Central memory CD8-positive, alpha-beta T cell (primary cell): ENCODE measurements at regions not wholly inside any gene's neighbourhood (a gene's known extent, or its start where the extent isn't known, plus 50 kb on each side); places are given as distances from the start of the nearest gene placed in this dataset.

Source experiments
- ATAC-seq: fragments of 150-1000 bp; cut with Tn5 transposase; replicated peaks from 2 replicates; pipeline ENCODE4 v1.10.0; 2022; ENCODE audit warnings: mild to moderate bottlenecking, moderate FRiP score, moderate number of reproducible peaks; ENCODE audit not compliant: poor library complexity, severe bottlenecking; ENCODE audit errors: extremely low read depth
- DNase-seq, 2 donors: peaks; one replicate each; pipeline ENCODE4 v3.0.0; 2021; ENCODE audit warnings: low spot score in 2 of 2
- H3K27ac Mint-ChIP-seq: one replicate; pipeline ENCODE4 v1.8.0; 2022; ENCODE audit warnings: low read depth, mild to moderate bottlenecking, moderate library complexity, mixed read lengths
- H3K27me3 Mint-ChIP-seq: one replicate; pipeline ENCODE4 v1.8.0; 2022; ENCODE audit warnings: mixed read lengths
- H3K36me3 Mint-ChIP-seq: one replicate; pipeline ENCODE4 v1.8.0; 2022; ENCODE audit warnings: mild to moderate bottlenecking, moderate library complexity, mixed read lengths; ENCODE audit not compliant: insufficient read depth
- H3K4me1 Mint-ChIP-seq: one replicate; pipeline ENCODE4 v1.8.0; 2022; ENCODE audit warnings: mixed read lengths
- H3K4me3 Mint-ChIP-seq: one replicate; pipeline ENCODE4 v1.8.0; 2022; ENCODE audit warnings: mild to moderate bottlenecking, moderate library complexity, mixed read lengths
- H3K9me3 Mint-ChIP-seq: one replicate; pipeline ENCODE4 v1.8.0; 2022; ENCODE audit warnings: mixed read lengths

DNA sequence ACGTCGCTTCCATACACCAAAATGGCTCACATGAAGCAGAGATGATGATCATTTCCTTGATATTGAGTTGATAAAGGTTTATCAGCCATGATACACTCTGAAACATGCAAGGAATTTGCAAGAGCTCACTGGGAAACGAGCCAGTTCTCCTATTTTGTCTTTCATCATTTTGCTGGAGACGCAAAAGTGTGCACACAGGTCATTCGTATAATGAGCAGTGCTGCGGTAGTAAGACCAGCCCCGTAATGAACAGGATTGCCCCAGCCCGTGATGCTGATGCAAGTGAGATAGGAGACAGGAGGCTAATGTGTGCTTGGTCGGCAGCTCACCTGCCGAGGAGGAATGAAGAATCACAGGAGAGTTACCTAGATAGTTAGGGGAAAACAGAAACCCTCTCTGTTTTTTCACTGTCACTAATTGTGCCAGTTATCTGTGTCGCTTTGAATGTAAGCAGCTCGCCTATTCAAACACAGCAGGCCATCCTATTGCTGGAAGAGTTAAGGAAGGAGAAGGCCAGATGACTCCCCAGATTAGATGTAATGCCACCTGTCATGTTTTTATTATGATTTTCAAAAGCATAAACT, 391.8 kb downstream of the SAMD5 start:
- DNase-seq (no peak), ATAC-seq (no peak)
- Mint-ChIP-seq H3K4me1 (no peaks in the 10 kb centered on the region), H3K27me3 (no peaks in the 10 kb centered on the region), H3K36me3 (no peaks in the 10 kb centered on the region), H3K9me3 (peaks cover 7% of the 10 kb centered on the region), H3K4me3 (no peak overlapping the region), H3K27ac (no peak overlapping the region)

DNA sequence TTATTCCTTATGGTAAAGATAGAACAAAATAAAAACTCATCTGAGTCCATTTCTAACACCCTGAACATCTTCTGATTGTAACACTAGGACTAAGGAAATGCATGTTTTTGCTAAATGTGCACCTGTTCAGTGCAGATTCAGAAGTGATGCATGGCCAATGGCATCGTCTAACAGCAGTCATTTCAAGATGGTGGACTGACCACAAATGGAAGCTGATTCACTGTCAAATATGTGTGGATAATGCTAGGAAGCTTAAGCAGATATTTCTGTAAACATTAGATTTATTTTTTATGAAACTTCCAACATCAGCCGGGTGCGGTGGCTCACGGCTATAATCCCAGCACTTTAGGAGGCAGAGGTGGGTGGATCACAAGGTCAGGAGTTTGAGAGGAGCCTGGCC, 394.8 kb downstream of the SAMD5 start:
- Mint-ChIP-seq H3K9me3 (peaks cover 7% of the 10 kb centered on the region), H3K27ac (no peak overlapping the region), H3K4me1 (no peaks in the 10 kb centered on the region), H3K36me3 (no peaks in the 10 kb centered on the region), H3K4me3 (no peak overlapping the region), H3K27me3 (no peaks in the 10 kb centered on the region)
- no peak for ATAC-seq
- no peak for DNase-seq

DNA sequence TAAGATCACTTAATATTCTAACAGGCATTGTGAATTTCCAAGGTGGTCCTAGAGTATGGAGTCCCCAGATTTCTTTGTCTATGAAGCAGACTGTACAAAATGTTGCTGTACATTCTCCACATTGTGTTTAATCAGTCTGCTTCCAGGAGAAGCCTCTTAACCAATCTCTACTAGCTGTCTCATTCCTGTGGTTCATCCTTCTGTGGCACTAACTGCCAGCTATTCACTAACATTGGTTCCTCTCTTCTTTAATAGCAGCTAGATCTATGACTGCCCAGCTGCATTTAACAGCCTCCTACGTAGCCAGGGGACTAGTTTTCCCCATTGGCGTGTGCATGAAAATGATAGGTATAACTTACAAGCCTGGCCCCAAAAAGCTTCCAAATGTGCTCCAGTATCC, 395.4 kb downstream of the SAMD5 start:
- Mint-ChIP-seq H3K4me3 (no peak overlapping the region), H3K36me3 (no peaks in the 10 kb centered on the region), H3K9me3 (peaks cover 7% of the 10 kb centered on the region), H3K27ac (no peak overlapping the region), H3K27me3 (no peaks in the 10 kb centered on the region), H3K4me1 (no peaks in the 10 kb centered on the region)
- ATAC-seq (no peak), DNase-seq (no peak)

DNA sequence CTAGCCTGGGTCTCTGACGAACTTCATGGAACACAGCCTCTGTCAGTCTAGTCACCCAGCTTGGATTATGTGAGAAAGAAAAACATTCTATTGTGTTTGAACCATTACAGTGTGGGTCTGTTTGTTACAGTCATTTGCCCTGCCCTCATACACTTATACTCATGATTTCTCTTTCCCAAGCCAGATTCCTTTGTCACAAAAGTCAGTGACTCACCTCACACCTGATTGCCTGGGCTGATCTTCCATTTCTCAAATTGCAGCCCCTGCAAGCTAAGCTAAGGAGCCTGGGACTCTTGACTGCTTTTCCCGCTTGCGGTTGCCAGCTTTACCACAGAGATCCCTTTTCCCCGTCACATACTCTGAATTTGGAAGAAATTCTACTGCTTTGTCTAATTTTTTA, 395.9 kb downstream of the SAMD5 start:
- no peaks in the 10 kb centered on the region for H3K4me1 Mint-ChIP-seq
- no peak overlapping the region for H3K27ac Mint-ChIP-seq
- no peak for DNase-seq
- no peak overlapping the region for H3K4me3 Mint-ChIP-seq
- H3K36me3 Mint-ChIP-seq = no peaks in the 10 kb centered on the region
- ATAC-seq = no peak
- no peaks in the 10 kb centered on the region for H3K27me3 Mint-ChIP-seq
- H3K9me3 Mint-ChIP-seq = peaks cover 9% of the 10 kb centered on the region

DNA sequence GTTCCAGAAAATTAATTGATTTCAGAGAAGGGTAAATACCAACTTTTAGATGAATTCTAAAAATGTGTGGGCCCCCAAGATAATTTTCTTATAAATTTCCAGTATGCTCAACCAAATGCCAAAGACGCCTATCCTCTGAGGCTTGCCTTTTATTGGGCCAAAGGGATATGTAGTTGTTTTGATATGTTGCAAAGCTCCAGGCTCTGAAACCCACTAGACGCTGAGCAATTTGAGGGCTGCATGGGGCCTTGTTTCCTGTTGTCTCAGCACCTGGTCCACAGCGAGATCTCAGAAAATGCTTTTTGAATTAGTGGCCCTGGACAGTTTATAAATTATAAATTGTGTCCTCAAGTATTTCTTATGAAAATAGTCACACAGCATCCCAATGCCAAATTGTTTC, 397.2 kb downstream of the SAMD5 start:
- no peaks in the 10 kb centered on the region for H3K4me1 Mint-ChIP-seq
- peaks cover 12% of the 10 kb centered on the region for H3K9me3 Mint-ChIP-seq
- H3K4me3 Mint-ChIP-seq = no peak overlapping the region
- no peaks in the 10 kb centered on the region for H3K36me3 Mint-ChIP-seq
- no peaks in the 10 kb centered on the region for H3K27me3 Mint-ChIP-seq
- ATAC-seq = no peak
- DNase-seq = no peak
- no peak overlapping the region for H3K27ac Mint-ChIP-seq

DNA sequence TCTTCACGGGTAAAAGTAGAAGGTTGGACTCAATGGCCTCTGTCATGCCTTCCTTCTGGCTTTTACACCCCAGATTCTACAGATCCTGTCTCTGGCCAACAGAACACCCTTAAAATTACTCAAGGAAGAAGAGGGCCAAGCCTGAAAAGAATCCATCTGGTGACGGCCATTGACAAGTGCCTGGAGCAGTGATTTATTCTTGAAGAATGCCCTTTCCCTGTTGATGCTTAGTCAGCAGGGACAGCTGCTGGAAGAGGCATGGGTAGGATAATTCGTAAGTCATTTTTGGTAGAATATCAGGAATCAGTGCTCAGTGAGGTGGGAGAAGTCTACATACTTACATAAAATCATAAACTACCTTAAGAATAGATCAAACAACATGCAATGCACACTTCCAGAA, 397.9 kb downstream of the SAMD5 start:
- no peak for ATAC-seq
- Mint-ChIP-seq H3K27ac (no peak overlapping the region), H3K27me3 (no peaks in the 10 kb centered on the region), H3K36me3 (no peaks in the 10 kb centered on the region), H3K9me3 (peaks cover 12% of the 10 kb centered on the region), H3K4me3 (no peak overlapping the region), H3K4me1 (no peaks in the 10 kb centered on the region)
- no peak for DNase-seq

DNA sequence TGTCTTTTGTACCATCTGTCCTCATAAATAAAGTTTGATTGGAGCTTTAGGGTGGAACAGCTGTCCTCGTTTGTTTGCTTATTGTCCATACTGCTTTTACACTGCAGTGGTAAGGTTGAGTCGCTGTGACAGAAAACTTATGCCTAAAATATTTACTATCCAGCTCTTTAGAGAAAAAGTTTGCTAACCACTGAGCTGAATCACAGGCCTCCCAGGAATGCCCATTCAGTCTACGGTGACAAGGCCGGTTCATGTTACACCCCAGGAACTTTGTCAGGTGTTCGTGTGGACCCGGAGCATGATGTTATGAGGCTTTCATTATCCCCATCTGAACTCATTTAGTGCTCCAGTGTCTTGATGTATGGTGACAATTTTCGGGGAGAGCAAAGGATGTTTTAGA, 401.1 kb downstream of the SAMD5 start:
- Mint-ChIP-seq H3K27ac (no peak overlapping the region), H3K9me3 (peaks cover 6% of the 10 kb centered on the region), H3K4me3 (no peak overlapping the region), H3K4me1 (no peaks in the 10 kb centered on the region), H3K27me3 (no peaks in the 10 kb centered on the region), H3K36me3 (no peaks in the 10 kb centered on the region)
- no peak for ATAC-seq
- DNase-seq = no peak

DNA sequence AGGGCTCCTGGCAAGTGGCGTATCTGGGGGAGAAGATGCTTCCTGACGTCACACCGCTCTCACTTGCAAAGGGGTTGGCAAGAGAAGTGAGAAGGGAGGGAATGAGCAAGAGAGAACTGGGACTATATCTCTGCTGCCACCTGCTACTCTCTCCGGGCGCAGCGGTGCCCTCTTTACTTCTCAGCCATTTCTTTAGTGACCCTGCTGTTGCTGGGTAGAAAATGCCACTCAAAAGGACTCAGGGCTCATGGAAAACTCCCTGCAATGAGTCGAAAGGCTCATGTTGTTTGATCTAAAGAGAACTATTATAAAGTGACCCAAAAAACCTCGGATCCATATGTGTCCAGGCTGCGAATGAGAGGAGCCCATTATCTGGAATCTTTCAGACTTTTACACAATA, 401.8 kb downstream of the SAMD5 start:
- no peak overlapping the region for H3K27ac Mint-ChIP-seq
- no peaks in the 10 kb centered on the region for H3K4me1 Mint-ChIP-seq
- ATAC-seq = no peak
- H3K9me3 Mint-ChIP-seq = peaks cover 6% of the 10 kb centered on the region
- H3K4me3 Mint-ChIP-seq = no peak overlapping the region
- no peak for DNase-seq
- no peaks in the 10 kb centered on the region for H3K27me3 Mint-ChIP-seq
- no peaks in the 10 kb centered on the region for H3K36me3 Mint-ChIP-seq

DNA sequence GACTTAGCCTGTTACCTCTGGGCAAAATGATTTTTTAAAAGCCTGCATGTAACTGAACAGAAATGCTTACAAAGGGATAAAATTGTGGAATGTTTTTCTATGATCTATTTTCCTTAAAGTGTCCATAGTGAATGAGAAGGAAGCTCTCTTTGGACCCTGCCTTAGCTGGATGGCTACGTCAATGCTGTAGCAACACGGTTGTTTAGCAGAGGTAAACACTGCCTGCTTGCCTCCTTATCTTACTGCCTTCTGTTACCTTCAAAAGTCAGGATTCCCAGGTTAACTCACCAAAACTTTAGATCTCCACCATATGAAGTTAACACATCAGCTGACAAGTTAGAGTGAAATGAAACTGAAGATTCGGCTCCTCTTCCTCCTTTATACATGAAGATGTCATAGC, 402.6 kb downstream of the SAMD5 start:
- Mint-ChIP-seq H3K4me1 (no peaks in the 10 kb centered on the region), H3K36me3 (no peaks in the 10 kb centered on the region), H3K27ac (no peak overlapping the region), H3K4me3 (no peak overlapping the region), H3K27me3 (no peaks in the 10 kb centered on the region), H3K9me3 (peaks cover 6% of the 10 kb centered on the region)
- DNase-seq (no peak), ATAC-seq (no peak)

DNA sequence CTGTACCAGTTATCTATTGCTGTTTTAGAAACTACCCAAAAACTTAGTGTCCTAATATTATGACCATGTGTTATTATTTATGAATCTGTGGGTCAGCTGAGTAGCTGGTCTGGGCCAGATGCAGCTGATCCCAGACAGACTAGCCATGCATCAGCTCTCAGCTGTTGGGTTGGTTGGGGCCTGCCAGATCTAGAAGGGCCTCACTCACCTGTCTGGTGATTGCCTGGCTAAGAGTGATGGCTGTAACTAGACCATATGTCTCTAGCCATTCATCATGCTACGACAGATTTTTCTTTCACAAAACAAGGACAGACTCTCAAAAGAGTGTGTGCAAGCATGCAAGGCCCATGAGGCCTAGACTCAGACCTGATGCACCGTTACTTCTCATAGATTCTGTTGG, 403.2 kb downstream of the SAMD5 start:
- ATAC-seq (no peak), DNase-seq (no peak)
- Mint-ChIP-seq H3K36me3 (no peaks in the 10 kb centered on the region), H3K4me1 (no peaks in the 10 kb centered on the region), H3K9me3 (peaks cover 6% of the 10 kb centered on the region), H3K4me3 (no peak overlapping the region), H3K27me3 (no peaks in the 10 kb centered on the region), H3K27ac (no peak overlapping the region)

DNA sequence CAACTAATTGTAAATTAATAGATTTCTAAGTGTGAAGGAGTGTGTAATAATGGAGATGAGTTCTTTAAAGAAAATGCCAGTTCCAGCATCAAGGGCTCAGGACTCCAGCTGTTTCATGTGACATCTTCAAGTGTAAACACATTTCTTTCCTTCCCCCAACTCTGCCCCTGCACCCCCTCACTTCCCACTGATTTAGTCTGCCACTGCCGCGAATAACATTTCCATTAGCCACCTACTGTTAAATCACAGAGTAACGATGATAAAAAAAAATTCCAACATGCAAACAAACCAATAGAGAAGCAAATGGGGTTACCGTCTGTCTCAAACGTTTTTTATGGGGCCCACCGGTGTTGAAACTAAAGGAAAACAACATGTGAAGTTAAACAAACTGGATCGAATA, 414.3 kb downstream of the SAMD5 start:
- H3K27me3 Mint-ChIP-seq = no peaks in the 10 kb centered on the region
- DNase-seq (no peak), ATAC-seq (no peak)
- H3K4me1 Mint-ChIP-seq = no peaks in the 10 kb centered on the region
- H3K36me3 Mint-ChIP-seq = no peaks in the 10 kb centered on the region
- H3K9me3 Mint-ChIP-seq = peaks cover 4% of the 10 kb centered on the region
- no peak overlapping the region for H3K4me3 Mint-ChIP-seq
- no peak overlapping the region for H3K27ac Mint-ChIP-seq

DNA sequence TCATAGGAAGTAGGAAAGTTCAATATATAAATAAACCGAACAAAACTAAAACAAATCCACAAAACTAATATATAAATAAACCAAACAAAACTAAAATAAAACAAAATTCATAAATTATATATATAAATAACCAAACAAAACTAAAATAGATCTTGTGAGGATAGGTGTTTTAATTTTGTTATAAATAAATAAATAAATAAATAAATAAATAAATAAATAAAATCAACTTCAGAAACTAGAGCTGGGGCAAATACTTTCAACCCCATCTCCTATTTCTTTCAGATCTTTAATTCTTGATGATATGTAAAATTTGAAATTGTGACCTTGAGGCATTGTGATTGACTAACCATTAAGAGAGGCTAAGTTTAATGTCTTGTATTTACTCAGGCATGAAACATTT, 416.1 kb downstream of the SAMD5 start:
- ATAC-seq = no peak
- H3K4me1 Mint-ChIP-seq = no peaks in the 10 kb centered on the region

DNA sequence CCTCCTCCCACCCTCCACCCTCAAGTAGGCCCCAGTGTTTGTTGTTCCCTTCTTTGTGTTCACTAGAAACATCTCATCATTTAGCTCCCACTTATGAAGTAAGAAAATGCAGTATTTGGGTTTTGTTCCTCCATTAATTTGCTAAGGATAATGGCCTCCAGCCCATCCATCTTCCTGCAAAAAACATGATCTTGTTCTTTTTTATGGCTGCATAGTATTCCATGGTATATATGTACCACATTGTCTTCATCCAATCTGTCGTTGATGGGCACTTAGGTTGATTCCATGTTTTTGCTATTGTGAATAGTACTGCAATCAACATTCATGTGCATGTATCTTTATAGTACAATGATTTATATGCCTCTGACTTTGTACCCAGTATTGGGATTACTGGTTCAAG, 416.8 kb upstream of the SASH1 start:
- Mint-ChIP-seq H3K36me3 (no peaks in the 10 kb centered on the region), H3K27ac (no peak overlapping the region), H3K4me3 (no peak overlapping the region), H3K27me3 (no peaks in the 10 kb centered on the region), H3K4me1 (no peaks in the 10 kb centered on the region), H3K9me3 (peaks cover 9% of the 10 kb centered on the region)
- ATAC-seq (no peak), DNase-seq (no peak)

More for the DNA sequence above, 416.1 kb downstream of the SAMD5 start:
- peaks cover 9% of the 10 kb centered on the region for H3K9me3 Mint-ChIP-seq
- no peaks in the 10 kb centered on the region for H3K36me3 Mint-ChIP-seq
- H3K27ac Mint-ChIP-seq = no peak overlapping the region
- no peaks in the 10 kb centered on the region for H3K27me3 Mint-ChIP-seq
- no peak overlapping the region for H3K4me3 Mint-ChIP-seq
- DNase-seq = no peak

DNA sequence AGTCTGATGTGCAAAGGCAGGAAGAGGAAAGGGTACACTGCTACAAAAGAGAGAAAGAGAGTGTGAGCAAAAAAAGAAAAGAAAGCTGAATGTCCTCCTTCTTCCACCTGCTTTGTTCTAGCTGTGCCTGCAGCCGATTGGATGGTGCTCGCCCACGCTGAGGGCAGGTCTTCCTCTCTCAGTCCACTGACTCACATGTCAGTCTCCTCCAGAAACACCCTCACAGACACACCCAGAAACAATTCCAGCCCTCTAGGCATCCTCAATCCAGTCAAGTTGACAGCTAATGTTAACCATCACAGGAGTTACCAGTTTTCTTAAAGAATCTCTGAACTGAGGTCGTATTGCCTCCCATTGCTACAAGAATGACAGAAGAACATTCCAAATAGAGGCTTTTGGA, 411.9 kb upstream of the SASH1 start:
- Mint-ChIP-seq H3K27ac (no peak overlapping the region), H3K9me3 (peaks cover 15% of the 10 kb centered on the region), H3K27me3 (no peaks in the 10 kb centered on the region), H3K4me3 (no peak overlapping the region), H3K36me3 (peaks cover 1% of the 10 kb centered on the region), H3K4me1 (no peaks in the 10 kb centered on the region)
- no peak for DNase-seq
- ATAC-seq = no peak
